ENCODE measurements at regions not wholly inside any gene's neighbourhood (a gene's known extent, or its start where the extent isn't known, plus 50 kb on each side); places are given as distances from the start of the nearest gene placed in this dataset.
"Not testable (repeated sequence)": the region's sequence is repeated elsewhere in the genome, so short reads cannot be mapped to it uniquely, and the experiment has no call there.

DNA sequence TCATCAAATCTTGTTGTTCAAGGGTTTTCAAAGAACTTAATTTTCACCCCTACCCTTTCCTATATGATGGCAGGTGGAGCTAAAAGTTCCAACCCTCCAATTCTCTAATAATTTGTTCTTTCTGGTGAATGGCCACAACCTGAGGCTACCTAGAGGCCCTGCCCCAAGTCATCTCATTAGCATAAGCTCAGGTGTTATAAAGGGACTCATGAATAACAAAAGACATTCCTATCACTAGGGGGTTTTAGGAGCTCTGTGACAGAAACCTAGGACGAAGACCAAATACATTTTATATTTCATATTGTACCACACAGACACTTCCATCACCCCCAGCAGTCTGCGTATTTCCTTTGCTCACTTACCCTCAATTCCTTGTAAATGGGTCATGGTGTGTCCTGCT is 483.6 kb upstream of the EPHA6 start:
- TF ChIP-seq, protein P1, sequence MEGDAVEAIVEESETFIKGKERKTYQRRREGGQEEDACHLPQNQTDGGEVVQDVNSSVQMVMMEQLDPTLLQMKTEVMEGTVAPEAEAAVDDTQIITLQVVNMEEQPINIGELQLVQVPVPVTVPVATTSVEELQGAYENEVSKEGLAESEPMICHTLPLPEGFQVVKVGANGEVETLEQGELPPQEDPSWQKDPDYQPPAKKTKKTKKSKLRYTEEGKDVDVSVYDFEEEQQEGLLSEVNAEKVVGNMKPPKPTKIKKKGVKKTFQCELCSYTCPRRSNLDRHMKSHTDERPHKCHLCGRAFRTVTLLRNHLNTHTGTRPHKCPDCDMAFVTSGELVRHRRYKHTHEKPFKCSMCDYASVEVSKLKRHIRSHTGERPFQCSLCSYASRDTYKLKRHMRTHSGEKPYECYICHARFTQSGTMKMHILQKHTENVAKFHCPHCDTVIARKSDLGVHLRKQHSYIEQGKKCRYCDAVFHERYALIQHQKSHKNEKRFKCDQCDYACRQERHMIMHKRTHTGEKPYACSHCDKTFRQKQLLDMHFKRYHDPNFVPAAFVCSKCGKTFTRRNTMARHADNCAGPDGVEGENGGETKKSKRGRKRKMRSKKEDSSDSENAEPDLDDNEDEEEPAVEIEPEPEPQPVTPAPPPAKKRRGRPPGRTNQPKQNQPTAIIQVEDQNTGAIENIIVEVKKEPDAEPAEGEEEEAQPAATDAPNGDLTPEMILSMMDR (IDR thresholded peaks at IDR 0.05; ENCODE audit: low read depth, low read length) = no peak
- no peak for DNase-seq (ENCODE audit: low read depth, low spot score)
- no peak overlapping the region for H3K4me3 ChIP-seq (ENCODE audit: low read depth, low read length)
- in situ Hi-C loops (cut with HindIII; ENCODE audit: low sequenced_read_pairs) = no loop called here

DNA sequence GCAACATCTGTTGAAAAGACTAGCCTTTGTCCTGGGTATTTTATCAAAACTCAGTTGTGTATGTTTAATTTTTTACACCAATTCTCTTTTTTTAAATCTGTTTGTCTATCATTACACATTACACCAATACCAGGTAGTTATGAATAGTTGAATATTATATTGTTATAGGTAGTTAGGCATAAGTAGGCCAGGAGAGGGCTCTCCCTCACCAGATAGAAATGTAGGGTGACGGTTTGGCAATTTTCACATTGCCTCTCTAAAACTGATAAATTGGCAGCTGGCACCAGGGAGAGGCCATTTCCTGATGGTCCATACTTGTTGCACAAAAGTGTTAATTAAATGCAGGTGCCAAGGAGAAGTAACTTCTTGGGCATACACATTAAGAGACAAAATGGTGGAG is 483.1 kb upstream of the EPHA6 start:
- peak; percentile 0 for DNase-seq (ENCODE audit: low read depth, low spot score)
- TF ChIP-seq, protein P1 (IDR thresholded peaks at IDR 0.05; ENCODE audit: low read depth, low read length) = no peak
- H3K4me3 ChIP-seq (ENCODE audit: low read depth, low read length) = no peak overlapping the region
- in situ Hi-C loops (cut with HindIII; ENCODE audit: low sequenced_read_pairs) = no loop called here

DNA sequence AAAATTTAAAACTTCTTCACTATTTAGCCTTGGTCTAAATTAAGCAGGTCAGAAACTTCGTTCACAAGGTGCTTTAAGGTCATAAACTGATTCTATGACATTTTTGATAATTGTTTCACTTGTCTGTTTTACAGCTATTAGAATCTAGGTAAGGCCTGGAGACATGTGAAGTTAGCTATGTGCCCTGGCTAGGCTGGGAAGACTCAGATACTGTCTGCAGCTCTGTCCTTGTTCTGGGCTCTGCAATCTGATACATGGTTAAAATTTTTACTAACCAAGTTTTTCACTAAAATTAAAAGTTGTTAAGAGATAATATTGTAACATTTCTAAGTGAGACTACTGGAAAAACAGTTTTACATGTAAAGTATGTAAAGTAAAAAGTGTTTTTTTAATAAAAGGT is 479.6 kb upstream of the EPHA6 start:
- TF ChIP-seq, protein P1 (IDR thresholded peaks at IDR 0.05; ENCODE audit: low read depth, low read length) = no peak
- DNase-seq (ENCODE audit: low read depth, low spot score) = no peak
- in situ Hi-C loops (cut with HindIII; ENCODE audit: low sequenced_read_pairs) = no loop called here
- H3K4me3 ChIP-seq (ENCODE audit: low read depth, low read length) = no peak overlapping the region

DNA sequence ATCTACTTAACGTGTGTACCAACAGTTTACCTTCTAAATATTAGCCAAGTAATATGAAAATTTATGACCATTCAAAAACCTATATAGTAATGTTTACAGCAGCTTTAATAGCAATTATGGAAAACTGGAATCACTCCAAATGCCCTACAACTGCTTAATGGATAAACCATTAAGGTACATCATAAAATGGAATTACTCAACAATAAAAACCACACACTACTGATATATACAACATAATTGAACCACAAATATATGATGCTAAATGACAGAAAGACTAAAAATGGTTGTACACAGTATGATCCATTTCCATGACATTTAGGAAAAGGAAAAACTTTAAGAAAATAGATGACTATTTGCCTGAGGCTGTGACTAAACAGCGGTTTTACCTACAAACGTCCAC is 467.1 kb upstream of the EPHA6 start:
- TF ChIP-seq, protein P1 (IDR thresholded peaks at IDR 0.05; ENCODE audit: low read depth, low read length) = no peak
- in situ Hi-C loops (cut with HindIII; ENCODE audit: low sequenced_read_pairs) = no loop called here
- no peak for DNase-seq (ENCODE audit: low read depth, low spot score)
- no peak overlapping the region for H3K4me3 ChIP-seq (ENCODE audit: low read depth, low read length)

DNA sequence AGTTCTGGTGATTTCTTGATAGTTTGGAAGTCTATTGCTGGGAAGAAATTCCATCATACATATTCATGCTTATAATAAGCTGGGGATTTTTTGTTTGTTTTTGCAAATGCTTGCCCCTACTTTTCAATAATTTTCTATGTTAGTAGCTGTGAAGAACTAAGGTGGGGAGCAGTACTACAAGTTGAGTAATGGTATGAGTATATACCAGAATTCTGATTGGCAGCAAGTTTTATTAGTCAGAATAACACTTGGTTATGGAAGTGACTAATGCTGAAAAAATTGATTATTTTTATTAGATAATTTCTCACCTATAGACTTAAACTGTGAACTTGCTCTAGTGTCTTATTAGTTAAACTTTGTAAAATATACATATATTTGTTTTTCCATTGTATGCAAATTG is 462.8 kb upstream of the EPHA6 start:
- DNase-seq (ENCODE audit: low read depth, low spot score); H3K4me3 ChIP-seq (ENCODE audit: low read depth, low read length); in situ Hi-C loops (cut with HindIII; ENCODE audit: low sequenced_read_pairs): not testable (repeated sequence)

DNA sequence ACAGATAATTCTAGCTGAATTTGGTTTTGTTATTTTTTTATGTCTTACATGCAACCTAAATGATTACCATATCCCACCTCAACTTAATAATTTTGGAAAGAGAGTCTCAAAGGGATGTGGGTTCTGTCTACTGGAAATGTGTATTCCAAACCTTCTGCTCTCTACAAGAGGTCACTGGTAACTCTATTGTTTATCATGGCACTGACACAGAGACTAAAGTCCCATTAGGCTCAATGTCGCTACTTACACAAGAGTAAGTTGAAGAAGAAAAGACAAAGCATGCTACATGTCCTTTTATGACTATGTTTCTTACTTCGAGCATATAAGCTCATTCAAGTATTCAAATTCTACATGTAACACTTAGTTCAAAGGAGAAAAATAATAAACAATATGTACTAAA is 460.3 kb upstream of the EPHA6 start:
- TF ChIP-seq, protein P1 (IDR thresholded peaks at IDR 0.05; ENCODE audit: low read depth, low read length) = no peak
- no peak overlapping the region for H3K4me3 ChIP-seq (ENCODE audit: low read depth, low read length)
- in situ Hi-C loops (cut with HindIII; ENCODE audit: low sequenced_read_pairs) = no loop called here
- DNase-seq (ENCODE audit: low read depth, low spot score) = no peak

DNA sequence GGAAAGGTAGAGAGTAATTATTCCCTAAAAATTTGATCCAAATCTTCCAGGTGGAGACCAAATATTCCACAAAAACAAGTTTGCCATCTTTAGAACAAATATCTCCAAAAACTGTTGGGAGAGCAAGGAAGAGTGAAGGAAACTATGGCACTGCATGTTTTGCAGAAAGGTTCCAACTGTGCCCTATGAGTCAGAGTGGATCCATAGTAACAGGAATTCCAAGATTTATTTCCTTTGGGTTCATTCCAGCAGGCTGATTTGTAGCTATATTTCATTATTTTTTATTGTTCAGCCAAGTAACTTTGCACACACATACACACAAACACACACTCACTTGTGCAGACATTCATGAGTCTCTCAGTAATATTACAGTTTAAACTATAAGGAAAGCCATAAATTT is 459.7 kb upstream of the EPHA6 start:
- TF ChIP-seq, protein P1 (IDR thresholded peaks at IDR 0.05; ENCODE audit: low read depth, low read length) = no peak
- in situ Hi-C loops (cut with HindIII; ENCODE audit: low sequenced_read_pairs) = no loop called here
- no peak overlapping the region for H3K4me3 ChIP-seq (ENCODE audit: low read depth, low read length)
- DNase-seq (ENCODE audit: low read depth, low spot score) = peak; percentile 3
